DOHH2 (cell line): ENCODE measurements at regions not wholly inside any gene's neighbourhood (a gene's known extent, or its start where the extent isn't known, plus 50 kb on each side); places are given as distances from the start of the nearest gene placed in this dataset.

ENCODE experiments used
- EZH2phosphoT487 ChIP-seq: fragments of 200-600 bp; sonication (generic); IDR thresholded peaks from 2 replicates; pipeline ENCODE4 v1.6.1; 2017; ENCODE audit warnings: borderline replicate concordance, mild to moderate bottlenecking, antibody characterized with exemption, low read length, moderate library complexity, mixed read lengths
- TF ChIP-seq, protein P1 (sequence below): fragments of 200-600 bp; sonication (generic); IDR thresholded peaks from one replicate; pipeline ENCODE4 v1.5.1; 2014; ENCODE audit warnings: antibody characterized with exemption, mild to moderate bottlenecking, low read depth, low read length; ENCODE audit not compliant: poor library complexity, severe bottlenecking

DNA sequence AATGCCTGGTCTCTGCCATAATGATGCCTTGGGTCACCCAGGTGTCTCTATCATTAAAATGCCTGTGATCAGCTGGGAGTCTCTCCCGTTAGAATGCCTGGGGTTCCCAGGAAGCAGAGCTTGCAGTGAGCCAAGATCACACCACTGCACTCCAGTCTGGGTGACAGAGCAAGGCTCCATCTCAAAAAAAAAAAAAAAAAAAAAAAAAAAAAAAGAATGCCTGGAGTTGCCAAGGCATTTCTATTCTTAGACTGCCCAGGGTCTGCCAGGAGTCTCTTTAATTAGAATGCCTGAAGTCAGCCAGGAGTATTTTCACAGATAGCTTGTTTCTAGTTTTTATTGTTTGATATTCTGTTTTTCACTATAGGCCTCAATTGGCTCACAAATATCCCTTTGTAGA is 1552.5 kb downstream of the UQCRFS1 start:
- TF ChIP-seq, protein P1, sequence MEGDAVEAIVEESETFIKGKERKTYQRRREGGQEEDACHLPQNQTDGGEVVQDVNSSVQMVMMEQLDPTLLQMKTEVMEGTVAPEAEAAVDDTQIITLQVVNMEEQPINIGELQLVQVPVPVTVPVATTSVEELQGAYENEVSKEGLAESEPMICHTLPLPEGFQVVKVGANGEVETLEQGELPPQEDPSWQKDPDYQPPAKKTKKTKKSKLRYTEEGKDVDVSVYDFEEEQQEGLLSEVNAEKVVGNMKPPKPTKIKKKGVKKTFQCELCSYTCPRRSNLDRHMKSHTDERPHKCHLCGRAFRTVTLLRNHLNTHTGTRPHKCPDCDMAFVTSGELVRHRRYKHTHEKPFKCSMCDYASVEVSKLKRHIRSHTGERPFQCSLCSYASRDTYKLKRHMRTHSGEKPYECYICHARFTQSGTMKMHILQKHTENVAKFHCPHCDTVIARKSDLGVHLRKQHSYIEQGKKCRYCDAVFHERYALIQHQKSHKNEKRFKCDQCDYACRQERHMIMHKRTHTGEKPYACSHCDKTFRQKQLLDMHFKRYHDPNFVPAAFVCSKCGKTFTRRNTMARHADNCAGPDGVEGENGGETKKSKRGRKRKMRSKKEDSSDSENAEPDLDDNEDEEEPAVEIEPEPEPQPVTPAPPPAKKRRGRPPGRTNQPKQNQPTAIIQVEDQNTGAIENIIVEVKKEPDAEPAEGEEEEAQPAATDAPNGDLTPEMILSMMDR = no peak
- no peak for TF ChIP-seq EZH2phosphoT487
